ELF-1 (cell line): ENCODE measurements at regions not wholly inside any gene's neighbourhood (a gene's known extent, or its start where the extent isn't known, plus 50 kb on each side); places are given as distances from the start of the nearest gene placed in this dataset.
A peak's percentile ranks its signal among the peaks of the same experiment; 100 is the strongest.

Experiments
- DNase-seq: peaks from one replicate; pipeline ENCODE4 v3.0.0-alpha.2; 2016; ENCODE audit warnings: low read depth, low spot score

- DNase-seq: no peak
These were observed 212.1 kb downstream of the GRIN2B start for GRCh38 chr12:13769273-13769672.

DNA sequence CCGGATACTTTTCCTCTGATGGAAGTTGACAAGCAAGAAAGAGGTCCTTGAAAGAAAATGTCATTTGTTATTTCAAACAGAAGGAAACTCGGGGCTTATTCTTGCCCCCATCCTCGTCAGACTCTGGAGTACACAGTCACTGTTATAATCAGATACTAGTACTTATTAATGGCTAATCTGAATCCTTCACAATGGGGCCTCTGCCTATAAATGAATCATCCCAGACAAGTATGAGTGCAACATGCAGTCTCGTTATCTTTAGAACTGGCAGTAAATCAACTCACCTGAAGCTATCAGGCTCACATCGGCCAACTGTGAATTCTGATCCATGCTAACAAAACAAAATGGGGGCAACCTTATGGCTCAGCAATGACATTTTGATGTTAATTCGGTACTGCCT, 216.7 kb downstream of the GRIN2B start:
- no peak for DNase-seq

DNA sequence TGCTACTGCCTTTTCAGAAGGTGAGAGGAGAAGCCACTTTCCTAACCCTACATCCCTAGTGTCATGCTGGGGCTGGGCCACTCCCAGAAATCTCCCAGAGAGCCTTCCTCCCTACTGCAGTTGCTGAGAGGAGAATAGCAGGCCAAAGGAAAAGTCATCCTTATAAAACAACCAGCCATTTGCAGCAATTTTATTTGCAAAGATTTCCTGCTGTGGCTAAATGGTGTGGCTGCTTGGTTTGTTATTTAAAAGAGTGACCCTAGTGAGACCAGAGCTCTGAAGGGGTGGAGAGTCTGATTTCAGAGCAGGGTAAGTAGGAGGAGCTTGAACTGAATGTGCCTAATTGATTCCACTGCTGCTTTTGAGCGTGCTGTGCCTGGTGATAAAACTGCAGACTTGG, 232.0 kb downstream of the GRIN2B start:
- peak; percentile 82 for DNase-seq

GRCh38 chr12:13745111-13745860, 236.1 kb downstream of the GRIN2B start:
- DNase-seq: peak; percentile 14

- peak; percentile 9 for DNase-seq
These were observed 236.8 kb downstream of the GRIN2B start for GRCh38 chr12:13744561-13744960.

GRCh38 chr12:13740149-13740545, 241.3 kb downstream of the GRIN2B start:
- DNase-seq: no peak

DNA sequence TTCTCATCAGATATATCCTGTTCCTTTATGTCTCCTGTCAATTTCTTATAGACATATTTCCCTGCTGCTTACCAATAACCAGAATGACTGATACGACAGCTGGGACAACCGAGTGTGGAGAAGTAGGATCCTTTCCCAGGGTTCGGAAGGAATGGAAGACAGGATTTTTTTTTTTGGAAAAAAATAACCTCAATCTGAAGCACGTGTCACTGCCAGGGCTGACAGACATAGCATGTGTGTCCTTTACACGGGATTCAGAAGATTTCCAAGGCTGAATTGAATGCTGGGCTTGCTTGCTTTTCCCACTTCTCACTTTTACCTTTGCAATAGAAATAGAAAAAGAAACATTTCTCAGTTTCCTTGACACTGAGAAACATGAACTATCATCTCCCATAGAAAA, 245.7 kb downstream of the GRIN2B start:
- no peak for DNase-seq

DNA sequence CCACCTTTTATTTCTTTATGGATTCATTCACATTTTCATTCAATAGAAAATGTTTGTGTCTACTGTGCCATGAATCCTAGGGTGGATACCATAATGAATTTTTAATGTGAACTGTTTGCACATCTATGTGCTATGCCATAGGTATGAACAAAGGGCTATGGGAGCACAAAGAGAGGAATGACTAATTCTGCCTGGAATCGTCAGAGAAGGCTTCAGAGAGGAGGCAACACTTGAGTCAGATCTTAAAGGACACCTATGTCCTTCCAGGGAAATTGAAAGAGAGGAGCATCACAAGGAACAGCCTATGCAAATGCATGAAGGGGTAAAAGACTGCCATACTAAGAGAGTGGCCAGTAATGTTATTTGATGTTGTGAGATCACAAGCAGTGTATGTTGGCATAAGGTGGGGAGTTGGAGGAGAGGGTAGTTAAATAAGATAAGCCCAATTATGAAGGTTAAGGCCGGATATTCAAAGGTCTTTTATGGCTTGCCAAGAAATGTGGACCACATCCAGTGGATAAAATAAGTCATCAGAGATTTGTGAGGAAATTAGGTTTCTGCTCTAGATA, 246.7 kb downstream of the GRIN2B start:
- no peak for DNase-seq

GRCh38 chr12:13727707-13728195, 253.7 kb downstream of the GRIN2B start:
- DNase-seq: no peak

DNA sequence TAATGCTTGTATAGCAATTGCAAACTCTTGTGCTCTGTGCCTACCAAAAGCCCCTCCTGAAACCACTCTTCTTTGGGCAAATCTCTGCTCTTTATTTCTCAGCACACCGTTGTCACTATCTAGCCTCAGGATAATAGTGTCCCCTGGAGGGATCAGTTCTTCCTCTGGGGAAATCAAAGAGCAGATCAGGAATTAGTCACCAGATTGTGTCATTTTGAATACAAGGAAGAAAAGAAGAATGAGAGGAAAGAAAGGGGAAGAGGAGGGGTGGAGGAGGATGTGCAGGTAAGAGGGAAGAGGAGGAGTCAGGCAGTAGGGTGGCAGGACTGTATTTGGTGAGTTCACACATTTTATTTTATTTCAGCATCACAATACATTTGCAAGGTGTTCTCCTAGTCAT, 256.4 kb downstream of the GRIN2B start:
- no peak for DNase-seq

DNA sequence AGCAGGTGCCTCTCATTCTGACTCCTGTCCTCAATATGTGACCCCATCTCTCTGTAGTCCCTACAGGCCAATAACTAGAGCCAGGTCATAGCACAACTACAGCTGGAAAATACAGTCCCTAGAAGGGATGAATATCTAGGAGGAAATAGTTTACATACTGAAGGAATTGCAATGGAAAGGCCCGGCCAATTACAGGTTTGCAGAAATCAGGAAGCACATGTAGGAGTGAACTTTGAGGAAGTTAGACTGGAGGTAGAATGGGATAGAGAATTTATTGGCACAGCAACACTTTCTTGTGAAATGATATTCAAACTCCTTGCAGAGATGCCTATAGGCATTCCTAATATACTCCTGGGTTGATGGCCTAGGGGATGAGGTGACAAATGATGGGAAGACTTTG, 257.3 kb downstream of the GRIN2B start:
- DNase-seq: no peak

- DNase-seq: no peak
These were observed 261.4 kb downstream of the GRIN2B start for GRCh38 chr12:13719986-13720385.

DNA sequence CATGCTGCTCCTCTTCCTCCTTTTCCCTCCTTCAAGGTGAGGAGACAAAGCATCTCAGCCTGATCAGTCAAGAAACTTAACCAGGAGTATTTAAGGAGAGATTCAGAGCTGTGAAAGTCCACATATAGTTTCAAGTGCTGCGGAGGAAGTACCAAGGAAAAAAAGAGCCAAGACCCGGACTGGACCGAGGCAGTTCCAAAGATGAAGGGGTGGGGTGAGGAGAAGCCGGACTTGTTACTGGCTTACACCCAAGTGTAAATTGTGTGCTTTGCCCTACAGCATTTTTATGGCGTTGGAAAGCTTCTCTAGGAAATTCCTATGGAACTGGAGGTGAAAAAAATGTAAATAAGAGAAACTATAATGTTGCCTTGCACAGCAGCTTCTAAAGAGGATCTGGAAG, 263.1 kb downstream of the GRIN2B start:
- no peak for DNase-seq

- DNase-seq: no peak
These were observed 265.3 kb downstream of the GRIN2B start for GRCh38 chr12:13716119-13716518.

GRCh38 chr12:13713556-13714410, 267.6 kb downstream of the GRIN2B start:
- DNase-seq: no peak

GRCh38 chr12:13707829-13708228, 273.6 kb downstream of the GRIN2B start:
- no peak for DNase-seq

GRCh38 chr12:13702381-13702780, 279.0 kb downstream of the GRIN2B start:
- DNase-seq: no peak

GRCh38 chr12:13701502-13701901, 279.9 kb downstream of the GRIN2B start:
- peak; percentile 2 for DNase-seq

- no peak for DNase-seq
These were observed 283.4 kb downstream of the GRIN2B start for GRCh38 chr12:13697973-13698372.

GRCh38 chr12:13695781-13696180, 285.6 kb downstream of the GRIN2B start:
- DNase-seq: no peak

DNA sequence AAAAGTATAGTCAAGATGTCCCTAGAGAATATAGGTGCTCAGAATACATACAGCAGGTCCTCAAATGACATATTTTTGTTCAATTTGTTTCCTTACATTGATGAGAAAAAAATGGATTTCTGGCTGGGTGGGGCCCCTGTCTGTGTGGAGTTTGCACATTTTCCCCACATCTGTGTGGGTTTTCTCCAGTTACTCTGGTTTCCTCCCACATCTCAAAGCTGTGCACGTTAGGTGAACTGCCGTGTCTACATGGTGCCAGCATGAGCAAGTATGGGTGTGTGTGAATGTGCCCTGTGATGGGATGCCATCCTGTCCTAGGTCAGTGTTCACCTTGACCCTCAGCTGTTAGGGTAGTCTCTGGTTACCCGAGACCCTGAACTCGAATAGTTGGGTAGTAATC, 289.1 kb downstream of the GRIN2B start:
- DNase-seq: no peak

GRCh38 chr12:13691598-13691997, 289.8 kb downstream of the GRIN2B start:
- DNase-seq: no peak
